Loucy (cell line): ENCODE measurements at regions not wholly inside any gene's neighbourhood (a gene's known extent, or its start where the extent isn't known, plus 50 kb on each side); places are given as distances from the start of the nearest gene placed in this dataset.

ENCODE experiments used
- H2AFZ ChIP-seq: fragments of 200-600 bp; sonication (generic); 2 replicates; pipeline ENCODE4 v1.6.0; 2016; ENCODE audit warnings: antibody characterized with exemption, mild to moderate bottlenecking, low read length, moderate library complexity
- H3F3A ChIP-seq: fragments of 200-600 bp; 2 replicates; pipeline ENCODE4 v1.6.0; 2016; ENCODE audit warnings: antibody characterized with exemption, low read depth, mild to moderate bottlenecking
- H3K27me3 ChIP-seq: fragments of 200-600 bp; sonication (generic); 2 replicates; pipeline ENCODE4 v1.6.1; 2014; ENCODE audit warnings: low read length, mild to moderate bottlenecking; ENCODE audit not compliant: insufficient read depth, poor library complexity, severe bottlenecking
- H3K36me3 ChIP-seq: fragments of 200-600 bp; sonication (generic); 2 replicates; pipeline ENCODE4 v1.6.1; 2016; ENCODE audit warnings: low read length; ENCODE audit not compliant: insufficient read depth
- H3K4me1 ChIP-seq: fragments of 200-600 bp; sonication (generic); 2 replicates; pipeline ENCODE4 v1.5.1; 2014; ENCODE audit warnings: low read length, mild to moderate bottlenecking; ENCODE audit not compliant: insufficient read depth, poor library complexity, severe bottlenecking
- H3K4me2 ChIP-seq: fragments of 200-600 bp; sonication (generic); 2 replicates; pipeline ENCODE4 v1.6.0; 2014; ENCODE audit warnings: antibody characterized with exemption, low read length, low read depth, mild to moderate bottlenecking; ENCODE audit not compliant: poor library complexity, severe bottlenecking
- H3K4me3 ChIP-seq: fragments of 200-600 bp; sonication (generic); 2 replicates; pipeline ENCODE4 v1.5.1; 2014; ENCODE audit warnings: low read length, mild to moderate bottlenecking, mixed read lengths; ENCODE audit not compliant: poor library complexity, severe bottlenecking
- H3K79me2 ChIP-seq: fragments of 200-600 bp; sonication (generic); 2 replicates; pipeline ENCODE4 v1.6.1; 2014; ENCODE audit warnings: low read length; ENCODE audit not compliant: insufficient read depth
- H3K9ac ChIP-seq: fragments of 200-600 bp; sonication (generic); 2 replicates; pipeline ENCODE4 v1.6.0; 2014; ENCODE audit warnings: mild to moderate bottlenecking, low read depth, low read length, moderate library complexity; ENCODE audit not compliant: poor library complexity, severe bottlenecking
- H3K9me2 ChIP-seq: fragments of 200-600 bp; sonication (generic); replicated peaks from 2 replicates; pipeline ENCODE4 v1.6.1; 2016; ENCODE audit warnings: low read depth, low read length, mixed read lengths
- H3K9me3 ChIP-seq: fragments of 200-600 bp; sonication (generic); 2 replicates; pipeline ENCODE4 v1.6.1; 2014; ENCODE audit warnings: mild to moderate bottlenecking, antibody characterized with exemption, low read length, low read depth; ENCODE audit not compliant: insufficient read depth
- H4K20me1 ChIP-seq: fragments of 200-600 bp; sonication (generic); 2 replicates; pipeline ENCODE4 v1.6.0; 2014; ENCODE audit warnings: antibody characterized with exemption, low read length, mild to moderate bottlenecking; ENCODE audit not compliant: insufficient read depth, poor library complexity, severe bottlenecking
- EZH2phosphoT487 ChIP-seq: fragments of 200-600 bp; IDR thresholded peaks from 2 replicates; pipeline ENCODE4 v1.6.1; 2018; ENCODE audit warnings: antibody characterized with exemption, mild to moderate bottlenecking, moderate library complexity, borderline replicate concordance
- TF ChIP-seq, protein P1 (sequence below): fragments of 200-600 bp; sonication (generic); conservative IDR thresholded peaks from 2 replicates; pipeline ENCODE4 v1.5.1; 2014; ENCODE audit warnings: mild to moderate bottlenecking, antibody characterized with exemption, low read length

DNA sequence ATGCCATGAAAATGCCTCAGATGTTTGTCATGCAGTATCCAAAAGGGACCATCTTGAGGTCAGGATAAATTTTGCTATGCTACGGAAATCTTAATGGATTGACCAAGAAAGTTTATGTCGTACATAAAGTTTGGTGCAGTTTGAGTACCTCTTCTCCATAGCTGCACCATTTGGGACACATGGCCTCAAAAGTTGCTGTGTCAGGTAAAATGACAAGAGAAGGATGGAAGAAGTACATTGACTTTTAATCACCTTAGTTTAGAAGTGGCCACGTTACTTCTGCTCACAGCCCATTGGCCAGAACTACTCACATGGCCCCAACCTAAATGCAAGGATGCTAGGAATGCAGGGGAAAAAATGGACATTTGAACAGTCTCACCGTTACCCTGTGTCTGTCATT lies 107.4 kb upstream of the NAMPT start:
- Histone ChIP-seq H3K4me3 (no peak overlapping the region), H3K9ac (no peak overlapping the region)
- TF ChIP-seq, protein P1, sequence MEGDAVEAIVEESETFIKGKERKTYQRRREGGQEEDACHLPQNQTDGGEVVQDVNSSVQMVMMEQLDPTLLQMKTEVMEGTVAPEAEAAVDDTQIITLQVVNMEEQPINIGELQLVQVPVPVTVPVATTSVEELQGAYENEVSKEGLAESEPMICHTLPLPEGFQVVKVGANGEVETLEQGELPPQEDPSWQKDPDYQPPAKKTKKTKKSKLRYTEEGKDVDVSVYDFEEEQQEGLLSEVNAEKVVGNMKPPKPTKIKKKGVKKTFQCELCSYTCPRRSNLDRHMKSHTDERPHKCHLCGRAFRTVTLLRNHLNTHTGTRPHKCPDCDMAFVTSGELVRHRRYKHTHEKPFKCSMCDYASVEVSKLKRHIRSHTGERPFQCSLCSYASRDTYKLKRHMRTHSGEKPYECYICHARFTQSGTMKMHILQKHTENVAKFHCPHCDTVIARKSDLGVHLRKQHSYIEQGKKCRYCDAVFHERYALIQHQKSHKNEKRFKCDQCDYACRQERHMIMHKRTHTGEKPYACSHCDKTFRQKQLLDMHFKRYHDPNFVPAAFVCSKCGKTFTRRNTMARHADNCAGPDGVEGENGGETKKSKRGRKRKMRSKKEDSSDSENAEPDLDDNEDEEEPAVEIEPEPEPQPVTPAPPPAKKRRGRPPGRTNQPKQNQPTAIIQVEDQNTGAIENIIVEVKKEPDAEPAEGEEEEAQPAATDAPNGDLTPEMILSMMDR: no peak
- TF ChIP-seq EZH2phosphoT487: no peak

DNA sequence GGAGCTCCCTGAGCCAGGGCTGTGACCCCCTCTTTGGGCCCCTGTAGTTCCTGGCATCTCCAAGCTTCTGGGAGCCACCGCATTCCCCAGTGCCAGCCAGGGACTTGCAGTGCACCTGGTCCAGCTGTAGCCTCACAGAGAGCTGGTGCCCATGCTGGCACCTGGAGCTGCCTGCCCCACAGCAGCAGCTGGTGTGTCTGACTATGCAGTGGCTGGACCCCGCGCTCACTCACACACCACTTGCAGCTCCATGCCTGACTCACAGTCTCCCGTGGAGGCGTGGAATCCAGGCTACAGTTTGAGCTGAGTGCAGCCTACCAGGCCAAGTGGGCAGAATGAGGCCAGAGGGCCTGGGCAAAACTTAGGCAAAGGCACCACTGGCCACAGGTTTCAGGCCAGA lies 102.2 kb upstream of the NAMPT start:
- Histone ChIP-seq H3F3A (no peaks in the 10 kb centered on the region), H3K9me2 (no peaks in the 10 kb centered on the region), H3K36me3 (no peaks in the 10 kb centered on the region), H4K20me1 (no peaks in the 10 kb centered on the region), H3K4me3 (no peak overlapping the region), H3K4me2 (no peak overlapping the region), H3K27me3 (no peaks in the 10 kb centered on the region), H3K79me2 (no peaks in the 10 kb centered on the region), H3K9ac (no peak overlapping the region), H3K4me1 (no peaks in the 10 kb centered on the region), H2AFZ (no peak overlapping the region), H3K9me3 (no peaks in the 10 kb centered on the region)
- TF ChIP-seq, protein P1: no peak
- TF ChIP-seq EZH2phosphoT487: no peak

More for the DNA sequence above, 107.4 kb upstream of the NAMPT start:
- H3K4me2 ChIP-seq: no peak overlapping the region
- no peaks in the 10 kb centered on the region for H3K79me2 ChIP-seq
- no peaks in the 10 kb centered on the region for H3K27me3 ChIP-seq
- H3F3A ChIP-seq: no peaks in the 10 kb centered on the region
- no peaks in the 10 kb centered on the region for H3K36me3 ChIP-seq
- no peaks in the 10 kb centered on the region for H3K9me3 ChIP-seq
- no peaks in the 10 kb centered on the region for H3K4me1 ChIP-seq
- H3K9me2 ChIP-seq: no peaks in the 10 kb centered on the region
- H4K20me1 ChIP-seq: no peaks in the 10 kb centered on the region
- no peak overlapping the region for H2AFZ ChIP-seq

DNA sequence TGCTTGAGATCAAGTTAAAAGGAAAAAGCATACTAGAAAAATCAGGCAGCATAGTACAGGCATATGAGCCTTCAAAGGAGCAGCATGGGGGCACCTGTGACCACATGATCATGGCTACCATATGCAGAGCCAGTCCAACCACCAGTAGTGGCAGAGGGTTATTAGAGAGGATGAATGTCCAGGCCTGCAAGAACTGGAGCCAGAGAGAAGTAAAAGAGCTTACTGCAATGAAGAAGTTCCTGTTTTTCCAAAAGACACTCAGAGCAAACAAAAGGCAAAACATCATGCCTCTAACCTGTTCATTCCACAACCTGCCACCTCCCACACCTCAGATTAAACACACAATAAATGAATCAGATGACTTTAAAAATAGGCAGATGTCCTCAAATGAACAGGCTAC lies 99.6 kb upstream of the NAMPT start:
- no peaks in the 10 kb centered on the region for H3K9me3 ChIP-seq
- H3K9ac ChIP-seq: no peak overlapping the region
- no peak overlapping the region for H2AFZ ChIP-seq
- no peaks in the 10 kb centered on the region for H3K9me2 ChIP-seq
- H3F3A ChIP-seq: no peaks in the 10 kb centered on the region
- no peaks in the 10 kb centered on the region for H3K27me3 ChIP-seq
- H3K79me2 ChIP-seq: no peaks in the 10 kb centered on the region
- no peaks in the 10 kb centered on the region for H3K4me1 ChIP-seq
- no peaks in the 10 kb centered on the region for H3K36me3 ChIP-seq
- H3K4me2 ChIP-seq: no peak overlapping the region
- TF ChIP-seq, protein P1: no peak
- TF ChIP-seq EZH2phosphoT487: no peak
- H3K4me3 ChIP-seq: no peak overlapping the region
- H4K20me1 ChIP-seq: no peaks in the 10 kb centered on the region
